A549 (cell line): ENCODE measurements at regions not wholly inside any gene's neighbourhood (a gene's known extent, or its start where the extent isn't known, plus 50 kb on each side); places are given as distances from the start of the nearest gene placed in this dataset.

Source experiments
- ATAC-seq, 2 experiments: fragments of 200-7000 bp in 1 of 2; fragments of >200 bp in 1 of 2; cut with Nextera tagmentation in 1 of 2; cut with Tn5 transposase in 1 of 2; 3 replicates each; pipeline versions ENCODE4 v1.8.0 to v1.9.1; 2018 to 2020; ENCODE audit warnings: mild to moderate bottlenecking in 1 of 2, moderate library complexity in 1 of 2
- CTCF ChIA-PET: fragments of 300-600 bp; sonication (Branson Sonifier 250); formaldehyde crosslinking; extraction: SDS; loops from one replicate; lab custom pipeline; 2021; ENCODE audit warnings: antibody characterized with exemption, inconsistent platforms; lab: Yijun Ruan, JAX
- POLR2A ChIA-PET: fragments of 350-600 bp; formaldehyde crosslinking; extraction: SDS; loops from one replicate; lab custom pipeline; 2021; ENCODE audit warnings: antibody characterized with exemption, inconsistent platforms; lab: Yijun Ruan, JAX
- DNase-seq, 2 experiments: peaks; one replicate each; pipeline versions ENCODE4 v3.0.0 to v3.0.0-alpha.2; 2011 to 2016; ENCODE audit warnings: low read depth in 1 of 2, low spot score in 1 of 2
- FAIRE-seq: peaks from 2 replicates; lab custom pipeline; 2011; peaks lifted over from hg19 to GRCh38; lab: Jason Lieb, UNC
- H3K27ac ChIP-seq, 2 experiments: fragments of >200 bp; sonication (Bioruptor Twin); formaldehyde crosslinking; 3 replicates each; pipeline ENCODE4 v1.5.1; 2016 to 2017
- H3K4me1 ChIP-seq: fragments of >200 bp; sonication (Bioruptor Twin); formaldehyde crosslinking; 3 replicates; pipeline ENCODE4 v1.6.1; 2016
- H3K4me2 ChIP-seq: fragments of >200 bp; sonication (Bioruptor Twin); formaldehyde crosslinking; 3 replicates; pipeline ENCODE4 v1.6.1; 2016
- H3K4me3 ChIP-seq: fragments of >200 bp; sonication (Bioruptor Twin); formaldehyde crosslinking; 3 replicates; pipeline ENCODE4 v1.5.1; 2016
- H3K9me3 ChIP-seq: fragments of >200 bp; sonication (Bioruptor Twin); formaldehyde crosslinking; 3 replicates; pipeline ENCODE4 v1.6.1; 2016
- CBX8 ChIP-seq: fragments of 200-600 bp; sonication (generic); IDR thresholded peaks from 2 replicates; pipeline ENCODE4 v1.6.1; 2016
- EHMT2 ChIP-seq: fragments of 200-600 bp; sonication (generic); IDR thresholded peaks from 2 replicates; pipeline ENCODE4 v1.6.1; 2016; ENCODE audit warnings: antibody characterized with exemption, low read depth, mild to moderate bottlenecking, moderate library complexity
- ESRRA ChIP-seq: fragments of 150-350 bp; IDR thresholded peaks from 2 replicates; pipeline ENCODE4 v1.6.1; 2014; ENCODE audit warnings: mild to moderate bottlenecking, low read length, borderline replicate concordance
- FOSB ChIP-seq: fragments of 250-450 bp; sonication (Bioruptor Pico); IDR thresholded peaks from 2 replicates; pipeline ENCODE4 v1.5.0; 2020; ENCODE audit warnings: mild to moderate bottlenecking, moderate library complexity
- HDAC2 ChIP-seq: fragments of 200-600 bp; sonication (generic); IDR thresholded peaks from 2 replicates; pipeline ENCODE4 v1.6.1; 2016
- HMGXB4 ChIP-seq: fragments of 250-450 bp; sonication (Bioruptor Pico); IDR thresholded peaks from 2 replicates; pipeline ENCODE4 v1.5.0; 2021; ENCODE audit warnings: mild to moderate bottlenecking, moderate library complexity, borderline replicate concordance
- JUN ChIP-seq, 2 experiments: fragments of >200 bp; sonication (Bioruptor Twin); formaldehyde crosslinking; IDR thresholded peaks; 2 replicates in 1 of 2; 3 replicates in 1 of 2; pipeline ENCODE4 v1.6.1; 2016 to 2017
- MAFK ChIP-seq: fragments of 450-650 bp; IDR thresholded peaks from 2 replicates; pipeline ENCODE4 v1.6.1; 2014; ENCODE audit not compliant: partially characterized antibody
- MAX ChIP-seq: IDR thresholded peaks from 2 replicates; pipeline ENCODE4 v1.6.1; 2012
- NFE2L2 ChIP-seq: fragments of 150-350 bp; conservative IDR thresholded peaks from 2 replicates; pipeline ENCODE4 v1.6.1; 2014; ENCODE audit warnings: low read length
- PBX3 ChIP-seq: IDR thresholded peaks from 2 replicates; pipeline ENCODE4 v1.6.1; 2012
- PHF8 ChIP-seq: fragments of 200-600 bp; sonication (generic); IDR thresholded peaks from 2 replicates; pipeline ENCODE4 v1.6.1; 2016; ENCODE audit warnings: low read depth, mild to moderate bottlenecking, antibody characterized with exemption, moderate library complexity, borderline replicate concordance
- POLR2A ChIP-seq: IDR thresholded peaks from 2 replicates; pipeline ENCODE4 v1.6.1; 2012; ENCODE audit warnings: mild to moderate bottlenecking, low read length
- POLR2AphosphoS2 ChIP-seq: conservative IDR thresholded peaks from 2 replicates; pipeline ENCODE4 v1.6.1; 2012; ENCODE audit warnings: low read length, improper control_type of control experiment, inconsistent platforms
- RARB ChIP-seq: fragments of 250-450 bp; sonication (Bioruptor Pico); IDR thresholded peaks from 2 replicates; pipeline ENCODE4 v1.8.0; 2021; ENCODE audit warnings: mild to moderate bottlenecking, moderate library complexity
- REST ChIP-seq: fragments of 200-600 bp; sonication (generic); IDR thresholded peaks from 2 replicates; pipeline ENCODE4 v1.6.1; 2016; ENCODE audit warnings: antibody characterized with exemption, mild to moderate bottlenecking, moderate library complexity
- RNF2 ChIP-seq: fragments of 200-600 bp; sonication (generic); IDR thresholded peaks from 2 replicates; pipeline ENCODE4 v1.6.1; 2016; ENCODE audit warnings: low read depth, mild to moderate bottlenecking, antibody characterized with exemption, moderate library complexity, borderline replicate concordance
- SMC3 ChIP-seq: fragments of >200 bp; sonication (Bioruptor Twin); formaldehyde crosslinking; IDR thresholded peaks from 3 replicates; pipeline ENCODE4 v1.6.1; 2018; ENCODE audit warnings: inconsistent platforms
- SREBF2 ChIP-seq: fragments of 450-650 bp; IDR thresholded peaks from 2 replicates; pipeline ENCODE4 v1.6.1; 2014; ENCODE audit warnings: mild to moderate bottlenecking, moderate library complexity
- TP53 ChIP-seq: fragments of 250-450 bp; sonication (Bioruptor Pico); IDR thresholded peaks from 2 replicates; pipeline ENCODE4 v1.5.0; 2021; ENCODE audit warnings: mild to moderate bottlenecking, moderate library complexity
- ZC3H11A ChIP-seq: fragments of 450-650 bp; IDR thresholded peaks from 2 replicates; pipeline ENCODE4 v1.6.1; 2014; ENCODE audit warnings: antibody characterized with exemption, mild to moderate bottlenecking
- ZFP36 ChIP-seq: fragments of 450-650 bp; IDR thresholded peaks from 2 replicates; pipeline ENCODE4 v1.6.1; 2014; ENCODE audit warnings: borderline replicate concordance; ENCODE audit not compliant: partially characterized antibody
- ZSCAN20 ChIP-seq: fragments of 250-450 bp; sonication (Bioruptor Pico); IDR thresholded peaks from 2 replicates; pipeline ENCODE4 v1.8.0; 2022; ENCODE audit warnings: mild to moderate bottlenecking, moderate library complexity
- WGBS: methylation state at CpG from one replicate; pipeline ENCODE4 v1.1.6; 2017; ENCODE audit errors: missing lambda C conversion rate; 5-methylcytosine and 5-hydroxymethylcytosine counted together

- Histone ChIP-seq H3K4me3 (no peak overlapping the region), H3K4me1 (no peaks in the 10 kb centered on the region), H3K4me2 (no peak overlapping the region), H3K9me3 (no peaks in the 10 kb centered on the region), H3K27ac (no peak overlapping the region)
- ATAC-seq (no peak), DNase-seq (no peak), FAIRE-seq (no peak)
- POLR2A ChIA-PET: no interaction called here
- no peak for TF ChIP-seq RARB (CRISPR knock-in tag)
- no peak for TF ChIP-seq POLR2AphosphoS2
- TF ChIP-seq ZC3H11A: no peak
- TF ChIP-seq RNF2: no peak
- TF ChIP-seq REST: no peak
- no peak for TF ChIP-seq MAX
- TF ChIP-seq PBX3: no peak
- no peak for TF ChIP-seq JUN (IDR thresholded peaks at IDR 0.05)
- TF ChIP-seq MAFK: no peak
- no peak for TF ChIP-seq ZSCAN20 (CRISPR knock-in tag)
- TF ChIP-seq SMC3: no peak
- no peak for TF ChIP-seq CBX8
- TF ChIP-seq NFE2L2: no peak
- no peak for TF ChIP-seq EHMT2
- no peak for TF ChIP-seq HDAC2
- no peak for TF ChIP-seq HMGXB4 (CRISPR knock-in tag)
- TF ChIP-seq TP53 (CRISPR knock-in tag): no peak
- TF ChIP-seq SREBF2: no peak
- CTCF ChIA-PET: no interaction called here
Measured at GRCh38 chr9:87109851-87110250, 162.5 kb upstream of the GAS1 start.

GRCh38 chr9:87111010-87111409 is 163.7 kb upstream of the GAS1 start:
- no peak overlapping the region for H3K27ac ChIP-seq
- FAIRE-seq (no peak), ATAC-seq (no peak), DNase-seq (no peak)
- no peak overlapping the region for H3K4me3 ChIP-seq
- 49% methylated on average over 7 of the region's 7 CpGs for WGBS
- no peaks in the 10 kb centered on the region for H3K4me1 ChIP-seq
- CTCF ChIA-PET: interaction anchor here (0.6 kb wide), 1 partner anchor 12 kb away, joined by 3 read pairs; no protein-coding TSS in a partner anchor
- H3K4me2 ChIP-seq: no peak overlapping the region
- TF ChIP-seq PHF8 (no peak), ESRRA (no peak), POLR2A (no peak), ZFP36 (no peak), MAX (no peak), ZSCAN20 (CRISPR knock-in tag) (no peak), EHMT2 (no peak), TP53 (CRISPR knock-in tag) (no peak), FOSB (CRISPR knock-in tag) (no peak)
- POLR2A ChIA-PET: no interaction called here
- H3K9me3 ChIP-seq: no peaks in the 10 kb centered on the region
